ENCODE measurements at regions not wholly inside any gene's neighbourhood (a gene's known extent, or its start where the extent isn't known, plus 50 kb on each side); places are given as distances from the start of the nearest gene placed in this dataset.
A peak's percentile ranks its signal among the peaks of the same experiment; 100 is the strongest.

DNA sequence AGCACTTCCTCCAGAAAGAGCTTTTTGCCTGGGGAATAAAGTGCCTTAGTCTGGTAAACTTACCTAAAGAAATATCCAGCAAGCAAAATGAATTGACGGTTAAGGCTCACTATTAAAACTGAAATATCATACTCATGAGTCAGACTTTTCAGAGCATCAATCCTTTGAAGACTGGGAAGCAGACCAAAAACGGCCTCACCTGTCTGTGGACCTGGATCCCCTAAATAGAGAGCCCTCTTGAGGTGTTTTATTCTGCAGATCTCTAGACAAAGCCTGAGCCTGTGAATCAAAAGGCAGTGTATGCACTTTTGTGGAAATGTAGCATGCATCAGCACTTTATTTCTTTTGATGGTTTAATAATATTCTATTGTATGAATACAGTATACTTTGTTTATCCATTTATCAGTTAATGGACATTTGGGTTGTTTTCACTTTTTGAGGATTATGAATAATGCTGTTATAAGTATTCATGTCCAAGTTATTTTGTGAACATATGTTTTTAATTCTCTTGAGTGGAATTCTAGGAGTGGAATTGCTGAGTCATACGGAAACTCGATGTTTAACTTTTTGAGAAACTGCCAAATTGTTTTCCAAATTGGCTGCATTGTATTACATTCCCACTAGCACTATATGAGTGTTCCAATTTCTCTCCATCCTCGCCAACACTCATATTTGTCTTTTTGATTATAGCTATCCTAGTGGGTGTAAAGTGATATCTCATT lies 449.0 kb upstream of the IGFBP3 start:
- DNase-seq (ENCODE audit: low read depth) = no peak

GRCh38 chr7:46368871-46369270 lies 447.8 kb upstream of the IGFBP3 start:
- DNase-seq (ENCODE audit: low read depth) = no peak

DNA sequence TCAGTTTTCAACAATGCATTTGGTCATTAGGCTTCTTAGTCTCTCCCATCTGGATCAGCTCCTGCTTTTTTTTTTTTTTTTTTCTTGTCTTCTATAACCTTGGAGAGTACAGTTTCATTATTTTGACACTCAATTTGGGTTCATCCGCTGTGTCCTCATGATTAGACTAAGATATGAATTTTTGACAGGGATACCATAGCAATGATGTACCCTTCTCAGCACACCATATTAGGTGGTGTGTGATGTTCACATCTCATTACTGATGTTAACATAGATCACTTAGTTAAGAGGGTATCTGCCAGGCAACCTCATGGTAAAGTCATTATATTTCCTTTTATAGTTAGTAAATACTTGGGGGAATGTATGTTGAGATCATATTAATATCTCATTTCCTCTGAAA lies 445.5 kb upstream of the IGFBP3 start:
- no peak for DNase-seq (ENCODE audit: low read depth)

DNA sequence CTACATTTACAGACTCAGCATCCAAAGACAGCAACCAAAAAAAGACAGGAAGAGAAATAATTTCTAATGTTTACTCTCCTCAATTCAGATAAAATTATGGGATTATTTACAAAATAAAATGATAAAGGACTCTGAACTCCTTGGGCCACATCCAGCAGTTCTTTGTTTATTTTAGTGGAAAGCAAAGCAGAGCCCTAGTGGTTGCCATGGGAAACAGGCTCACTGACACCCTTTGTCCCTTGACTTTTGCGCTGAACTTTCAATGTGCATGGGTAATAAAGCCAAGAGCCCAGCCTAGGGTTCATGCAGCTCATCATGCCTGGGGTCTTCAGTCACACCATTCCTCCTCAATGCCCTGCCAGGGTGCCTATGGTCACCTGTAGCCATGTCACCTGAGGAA lies 442.6 kb upstream of the IGFBP3 start:
- DNase-seq (ENCODE audit: low read depth) = no peak

GRCh38 chr7:46360811-46361210 lies 439.7 kb upstream of the IGFBP3 start:
- DNase-seq (ENCODE audit: low read depth) = no peak

DNA sequence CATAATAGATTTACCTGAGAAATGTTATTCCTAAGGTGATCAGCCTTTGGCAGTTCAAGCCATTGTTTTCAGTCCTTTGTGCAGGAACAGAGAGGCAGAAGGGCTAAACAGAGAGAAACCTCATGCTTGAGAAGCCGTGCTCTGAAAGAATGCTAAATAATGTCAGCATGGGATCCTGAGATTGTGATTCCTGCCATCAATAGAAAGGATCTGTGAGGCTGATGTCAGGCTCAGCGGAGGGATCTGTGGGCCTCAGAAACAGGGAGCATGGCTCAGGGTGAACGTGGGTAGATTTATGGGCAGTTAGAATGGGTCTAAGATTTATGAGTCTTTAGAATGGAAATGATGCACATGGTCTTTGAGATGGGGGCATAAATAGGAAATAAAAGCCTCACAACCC lies 439.2 kb upstream of the IGFBP3 start:
- DNase-seq (ENCODE audit: low read depth) = no peak

- DNase-seq (ENCODE audit: low read depth) = no peak
Measured at GRCh38 chr7:46357851-46358250, 436.8 kb upstream of the IGFBP3 start.

DNA sequence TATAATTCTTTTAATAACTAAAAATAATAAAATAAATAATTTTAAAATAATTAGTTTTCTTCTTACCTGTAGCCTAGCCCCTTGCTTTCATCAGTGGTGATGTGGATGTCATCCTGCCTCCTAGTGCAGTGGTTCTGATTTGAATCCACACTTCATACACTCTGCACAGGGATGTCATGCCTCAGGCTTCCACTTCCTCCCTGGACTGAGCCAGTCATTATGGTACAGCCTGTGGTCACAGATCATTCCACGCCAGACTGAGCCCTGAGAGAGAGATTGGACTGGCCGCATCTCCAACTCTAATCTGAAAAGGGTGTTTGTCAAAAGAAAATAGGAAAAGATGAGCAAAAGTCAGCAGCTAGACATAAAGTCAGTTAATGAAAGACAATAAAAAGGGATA lies 436.2 kb upstream of the IGFBP3 start:
- DNase-seq (ENCODE audit: low read depth) = no peak

- no peak for DNase-seq (ENCODE audit: low read depth)
Measured at GRCh38 chr7:46356371-46356770, 435.3 kb upstream of the IGFBP3 start.

- no peak for DNase-seq (ENCODE audit: low read depth)
Measured at GRCh38 chr7:46355331-46355730, 434.3 kb upstream of the IGFBP3 start.

GRCh38 chr7:46352004-46352954 lies 431.2 kb upstream of the IGFBP3 start:
- DNase-seq (ENCODE audit: low read depth) = peak; percentile 64

DNA sequence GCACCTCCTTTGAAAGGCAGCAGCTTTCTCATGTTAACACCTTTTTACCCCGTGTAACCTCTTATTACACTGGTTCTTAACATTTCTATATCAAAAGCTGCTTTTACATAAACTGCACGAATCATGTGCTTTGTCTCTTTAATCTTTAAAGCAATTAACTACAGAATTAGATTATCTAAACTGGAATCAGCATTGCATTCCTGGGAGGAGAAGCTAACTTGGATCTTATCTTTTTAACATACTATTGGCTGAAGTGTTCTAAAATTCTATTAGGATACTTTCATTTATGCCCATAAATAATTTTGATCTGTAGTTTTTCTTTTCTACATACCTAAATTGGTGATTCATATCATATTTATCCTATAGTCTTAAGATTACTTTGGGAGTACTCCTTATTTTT lies 428.4 kb upstream of the IGFBP3 start:
- no peak for DNase-seq (ENCODE audit: low read depth)

DNA sequence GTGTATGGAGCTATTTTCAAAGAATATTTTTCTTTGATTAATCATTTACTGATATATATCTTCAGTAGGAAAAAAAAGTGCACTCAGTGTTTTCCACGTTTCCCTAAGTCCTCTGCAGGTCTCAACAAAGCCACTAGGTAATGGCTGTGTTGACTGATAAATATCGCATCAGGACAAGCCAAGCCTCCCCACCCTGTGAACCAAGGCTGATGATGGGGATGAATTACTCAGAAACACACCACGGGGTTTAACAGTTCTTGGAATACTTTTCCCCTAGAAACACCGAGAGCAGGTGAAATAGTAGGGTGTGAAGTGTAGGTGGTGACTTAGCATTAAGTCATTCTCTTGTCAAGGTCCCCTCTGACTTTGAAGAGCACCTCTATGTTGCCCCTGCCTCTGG lies 423.5 kb upstream of the IGFBP3 start:
- DNase-seq (ENCODE audit: low read depth) = no peak

- no peak for DNase-seq (ENCODE audit: low read depth)
Measured at GRCh38 chr7:46343802-46344201, 422.7 kb upstream of the IGFBP3 start.

GRCh38 chr7:46322937-46323336 lies 401.9 kb upstream of the IGFBP3 start:
- DNase-seq (ENCODE audit: low read depth) = no peak

GRCh38 chr7:46321556-46322205 lies 400.6 kb upstream of the IGFBP3 start:
- DNase-seq (ENCODE audit: low read depth) = peak; percentile 65

GRCh38 chr7:46320956-46321355 lies 399.9 kb upstream of the IGFBP3 start:
- DNase-seq (ENCODE audit: low read depth) = no peak

DNA sequence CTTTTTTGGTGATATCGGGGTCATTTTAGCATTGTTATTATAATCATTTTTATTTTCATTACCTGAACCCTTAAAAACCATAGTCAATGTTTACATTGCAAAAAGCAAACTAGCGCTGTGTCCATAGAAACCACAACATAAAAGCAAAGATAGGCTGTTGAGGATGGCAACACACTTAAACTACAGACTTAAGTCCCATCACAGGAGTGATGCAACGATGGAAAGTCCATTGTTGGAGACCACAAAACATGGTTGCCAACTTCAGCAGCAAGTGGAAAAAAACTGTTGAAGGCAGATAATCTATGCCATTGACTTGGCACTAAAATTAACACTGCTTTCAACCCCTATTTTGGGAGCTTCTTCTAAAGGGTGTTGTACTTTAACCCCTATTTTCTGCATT lies 398.8 kb upstream of the IGFBP3 start:
- DNase-seq (ENCODE audit: low read depth) = peak; percentile 8

GRCh38 chr7:46318276-46318675 lies 397.2 kb upstream of the IGFBP3 start:
- DNase-seq (ENCODE audit: low read depth) = peak; percentile 56

DNA sequence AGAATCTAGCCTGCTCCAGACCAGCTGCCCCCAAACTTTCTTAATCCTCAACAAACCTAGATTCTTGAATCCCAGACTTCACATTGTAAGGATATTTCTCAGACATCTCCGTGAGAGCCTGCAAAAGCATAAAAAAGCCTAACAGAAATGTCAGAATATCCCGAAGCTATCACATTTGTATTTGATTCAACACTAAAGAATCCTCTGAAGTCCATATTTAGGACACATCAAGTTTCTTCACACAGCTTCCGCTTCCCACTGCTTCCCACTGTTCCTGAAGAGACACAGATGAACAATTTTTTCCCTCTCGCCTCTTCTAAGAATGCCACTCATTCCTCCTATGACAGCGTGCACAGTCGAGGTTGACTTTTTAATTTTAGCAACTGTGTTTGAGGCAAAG lies 396.2 kb upstream of the IGFBP3 start:
- DNase-seq (ENCODE audit: low read depth) = no peak

GRCh38 chr7:46315891-46316290 lies 394.8 kb upstream of the IGFBP3 start:
- DNase-seq (ENCODE audit: low read depth) = peak; percentile 77

DNA sequence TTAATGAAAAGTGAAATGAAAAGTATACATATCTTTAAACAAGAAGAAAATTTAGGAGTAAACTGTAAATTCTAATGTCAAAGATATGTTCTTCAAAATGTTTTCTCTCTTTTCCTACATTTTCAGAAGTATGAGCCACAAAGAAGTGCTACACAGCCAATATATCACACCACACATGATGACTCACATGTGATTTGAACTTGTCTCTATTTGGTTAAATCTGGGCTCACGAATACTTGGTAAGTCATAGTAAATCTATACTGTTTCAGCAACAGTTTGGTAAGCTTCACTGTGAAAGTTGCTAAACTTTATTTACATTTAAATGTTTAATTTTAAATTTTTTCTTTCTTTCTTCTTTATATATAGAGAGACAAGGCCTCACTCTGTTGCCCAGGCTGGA lies 380.6 kb upstream of the IGFBP3 start:
- DNase-seq (ENCODE audit: low read depth) = peak; percentile 7

- no peak for DNase-seq (ENCODE audit: low read depth)
Measured at GRCh38 chr7:46297515-46297914, 376.4 kb upstream of the IGFBP3 start.

All from renal cortical epithelial cell (primary cell).